ENCODE measurements at regions not wholly inside any gene's neighbourhood (a gene's known extent, or its start where the extent isn't known, plus 50 kb on each side); places are given as distances from the start of the nearest gene placed in this dataset.

- H3K9me1 ChIP-seq (ENCODE audit: insufficient read depth, low read length): no peaks in the 10 kb centered on the region
- no peak overlapping the region for H3K18ac ChIP-seq (ENCODE audit: low read depth, low read length)
- ATAC-seq (ENCODE audit: low read depth): peak; percentile 48
- in situ Hi-C loops (cut with MboI; ENCODE audit: low sequenced_read_pairs): no loop called here
- no peaks in the 10 kb centered on the region for H4K20me1 ChIP-seq (ENCODE audit: insufficient read depth, low read length)
- no peak overlapping the region for H2AK9ac ChIP-seq (replicated peaks; ENCODE audit: low read depth, low read length, poor library complexity)
- H2BK20ac ChIP-seq (ENCODE audit: low read depth, low read length): no peak overlapping the region
- no TSS peak for BruUV-seq (replicated peaks)
- no peak overlapping the region for H2BK15ac ChIP-seq (ENCODE audit: low read depth, low read length)
- H3K4me3 ChIP-seq (ENCODE audit: insufficient read depth, low read depth, low read length): peak overlapping the region; percentile 100
- peak overlapping the region; percentile 61 for H2AFZ ChIP-seq (replicated peaks; ENCODE audit: low read length, poor library complexity)
- peaks cover 2% of the 10 kb centered on the region; the same call in 1 of the 2 replicates for H3K4me1 ChIP-seq (ENCODE audit: control insufficient read depth, insufficient read depth, low read length)
- H2AK5ac ChIP-seq (ENCODE audit: low read depth, low read length): no peak overlapping the region
- dilution Hi-C loops (cut with HindIII; ENCODE audit: low sequenced_read_pairs, unreplicated experiment): no loop called here
- H3K9ac ChIP-seq (ENCODE audit: low read depth, low read length): no peak overlapping the region
- no peak overlapping the region for H2BK5ac ChIP-seq (ENCODE audit: low read depth, low read length, poor library complexity, severe bottlenecking)
- no peak for TF ChIP-seq BHLHE40 (IDR thresholded peaks at IDR 0.05; ENCODE audit: low read depth, low read length)
- peak; percentile 73 for TF ChIP-seq CEBPB (IDR thresholded peaks at IDR 0.05; ENCODE audit: low read depth, low read length)
- peak overlapping the region; percentile 77 for H3K4me2 ChIP-seq (ENCODE audit: low read depth, low read length)
- no peak overlapping the region for H3K23ac ChIP-seq (ENCODE audit: low read depth, low read length)
- H3K27ac ChIP-seq (ENCODE audit: insufficient read depth, low read length): no peak overlapping the region
- WGBS, 2 experiments (ENCODE audit: extremely low coverage in 2 of 2, insufficient read length in 1 of 2): 6% methylated on average over 3 of the region's 24 CpGs; no CpG with 5 or more reads in 1 of the 2 experiments
- POLR2A ChIA-PET (ENCODE audit: unreplicated experiment): no interaction called here
- intact Hi-C loops (cut with micrococcal nuclease): no loop called here
- H3K56ac ChIP-seq (ENCODE audit: extremely low read depth, insufficient read depth, low read length): no peak overlapping the region
- H3K36me3 ChIP-seq (ENCODE audit: control insufficient read depth, insufficient read depth, low read length): no peaks in the 10 kb centered on the region
- no peak overlapping the region for H4K5ac ChIP-seq (ENCODE audit: low read depth, low read length)
- H4K8ac ChIP-seq (ENCODE audit: low read depth in 2 of 2, low read length in 2 of 2): no peak overlapping the region
- H3K4ac ChIP-seq (ENCODE audit: low read depth, low read length): no peak overlapping the region; the same call in 1 of the 2 replicates
- no peak overlapping the region for H3K14ac ChIP-seq (replicated peaks; ENCODE audit: low read depth, low read length)
- no peaks in the 10 kb centered on the region for H3K9me3 ChIP-seq (ENCODE audit: control insufficient read depth, insufficient read depth, low read length)
- no peak overlapping the region for H4K91ac ChIP-seq (ENCODE audit: insufficient read depth, low read depth, low read length)
- H2BK120ac ChIP-seq (ENCODE audit: low read depth, low read length): no peak overlapping the region
- CTCF ChIA-PET: no interaction called here
- no peaks in the 10 kb centered on the region for H3K79me1 ChIP-seq (ENCODE audit: low read depth in 1 of 2, low read length in 2 of 2)
- DNase-seq: peak; percentile 35
- H3K27me3 ChIP-seq (ENCODE audit: control insufficient read depth, insufficient read depth, low read length): no peaks in the 10 kb centered on the region
Observed at GRCh38 chrX:155767876-155768769, 113.0 kb upstream of the VAMP7 start.
